ENCODE measurements at regions not wholly inside any gene's neighbourhood (a gene's known extent, or its start where the extent isn't known, plus 50 kb on each side); places are given as distances from the start of the nearest gene placed in this dataset.
"Not testable (repeated sequence)": the region's sequence is repeated elsewhere in the genome, so short reads cannot be mapped to it uniquely, and the experiment has no call there.

DNA sequence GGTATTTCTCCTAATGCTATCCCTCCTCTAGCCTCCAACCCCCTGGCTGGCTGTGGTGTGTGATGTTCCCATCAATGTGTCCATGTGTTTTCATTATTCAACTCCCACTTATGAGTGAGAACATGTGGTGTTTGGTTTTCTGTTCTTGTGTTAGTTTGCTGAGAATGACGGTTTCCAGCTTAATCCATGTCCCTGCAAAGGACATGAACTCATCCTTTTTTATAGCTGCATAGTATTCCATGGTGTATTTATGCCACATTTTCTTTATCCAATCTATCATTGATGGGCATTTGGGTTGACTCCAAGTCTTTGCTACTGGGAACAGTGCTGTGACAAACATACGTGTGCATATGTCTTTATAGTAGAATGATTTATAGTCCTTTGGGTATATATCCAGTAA is 204.4 kb upstream of the SSTR4 start:
- not testable (repeated sequence) for H2AFZ ChIP-seq (ENCODE audit: low read length, unreplicated experiment); H3K27me3 ChIP-seq (ENCODE audit: insufficient read depth, low read length); H3K79me2 ChIP-seq (ENCODE audit: control insufficient read depth, insufficient read depth, low read length, unreplicated experiment); H3K4me1 ChIP-seq (ENCODE audit: control insufficient read depth, insufficient read depth, low read length, unreplicated experiment); H3K27ac ChIP-seq (ENCODE audit: low read depth, low read length); H3K36me3 ChIP-seq (ENCODE audit: insufficient read depth, low read length); H3K4me3 ChIP-seq (ENCODE audit: low read depth, low read length)

DNA sequence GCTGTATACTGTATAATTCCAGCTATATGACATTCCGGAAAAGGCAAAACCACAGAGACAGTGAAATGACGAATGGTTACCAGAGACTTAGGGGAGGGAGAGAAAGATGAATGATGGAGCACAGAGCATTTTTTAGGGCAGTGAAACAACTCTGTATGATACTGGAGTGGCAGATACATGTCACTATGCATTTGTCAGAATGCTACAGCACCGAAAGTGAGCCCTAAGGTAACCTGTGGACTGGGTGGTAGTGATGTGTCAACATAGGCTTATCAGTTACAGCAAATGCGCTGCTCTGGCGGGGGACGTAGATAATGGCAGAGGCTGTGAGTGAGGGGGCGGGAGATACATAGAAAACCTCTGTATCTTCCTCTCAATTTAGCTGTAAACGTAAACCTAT is 201.3 kb upstream of the SSTR4 start:
- Histone ChIP-seq H3K36me3 (ENCODE audit: insufficient read depth, low read length) (no peaks in the 10 kb centered on the region), H3K27me3 (ENCODE audit: insufficient read depth, low read length) (no peaks in the 10 kb centered on the region), H3K27ac (ENCODE audit: low read depth, low read length) (no peak overlapping the region), H2AFZ (ENCODE audit: low read length, unreplicated experiment) (no peak overlapping the region), H3K4me1 (ENCODE audit: control insufficient read depth, insufficient read depth, low read length, unreplicated experiment) (no peaks in the 10 kb centered on the region), H3K79me2 (ENCODE audit: control insufficient read depth, insufficient read depth, low read length, unreplicated experiment) (no peaks in the 10 kb centered on the region), H3K4me3 (ENCODE audit: low read depth, low read length) (no peak overlapping the region)

DNA sequence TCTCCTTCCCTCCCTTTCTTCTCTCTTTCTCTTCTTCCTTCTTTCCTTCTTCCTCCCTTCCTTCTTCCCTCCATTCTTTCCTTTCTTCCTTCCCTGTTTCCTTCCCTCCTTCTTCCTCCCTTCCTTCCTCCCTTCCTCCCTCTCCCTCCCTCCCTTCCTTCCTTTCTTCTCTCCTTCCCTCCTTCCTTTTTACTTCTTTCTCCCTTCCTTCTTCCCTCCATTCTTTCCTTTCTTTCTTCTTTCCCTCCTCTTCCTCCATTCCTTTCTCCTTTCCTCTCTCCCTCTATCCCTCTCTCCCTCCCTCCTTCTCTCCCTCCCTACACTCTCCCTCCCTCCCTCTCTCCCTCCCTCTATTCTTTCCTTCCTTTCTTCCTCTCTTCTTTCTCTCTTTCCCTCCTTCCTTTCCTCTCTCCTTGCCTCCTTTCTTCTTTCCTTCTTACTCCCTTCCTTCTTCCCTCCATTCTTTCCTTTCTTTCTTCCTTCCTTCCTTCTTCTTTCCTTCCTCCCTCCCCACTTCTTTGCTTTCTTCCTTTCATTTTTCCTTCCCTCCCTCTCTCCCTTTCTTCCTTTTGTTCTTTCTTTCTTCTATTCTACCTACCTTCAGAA is 200.4 kb upstream of the SSTR4 start:
- Histone ChIP-seq H3K36me3 (ENCODE audit: insufficient read depth, low read length) (no peaks in the 10 kb centered on the region), H2AFZ (ENCODE audit: low read length, unreplicated experiment) (no peak overlapping the region), H3K27me3 (ENCODE audit: insufficient read depth, low read length) (no peaks in the 10 kb centered on the region), H3K79me2 (ENCODE audit: control insufficient read depth, insufficient read depth, low read length, unreplicated experiment) (no peaks in the 10 kb centered on the region), H3K27ac (ENCODE audit: low read depth, low read length) (no peak overlapping the region), H3K4me1 (ENCODE audit: control insufficient read depth, insufficient read depth, low read length, unreplicated experiment) (no peaks in the 10 kb centered on the region), H3K4me3 (ENCODE audit: low read depth, low read length) (no peak overlapping the region)

- Histone ChIP-seq H3K36me3 (ENCODE audit: insufficient read depth, low read length) (no peaks in the 10 kb centered on the region), H3K4me1 (ENCODE audit: control insufficient read depth, insufficient read depth, low read length, unreplicated experiment) (no peaks in the 10 kb centered on the region), H2AFZ (ENCODE audit: low read length, unreplicated experiment) (no peak overlapping the region), H3K27me3 (ENCODE audit: insufficient read depth, low read length) (no peaks in the 10 kb centered on the region), H3K4me3 (ENCODE audit: low read depth, low read length) (no peak overlapping the region), H3K27ac (ENCODE audit: low read depth, low read length) (no peak overlapping the region), H3K79me2 (ENCODE audit: control insufficient read depth, insufficient read depth, low read length, unreplicated experiment) (no peaks in the 10 kb centered on the region)
Observed at GRCh38 chr20:22836211-22836610, 198.9 kb upstream of the SSTR4 start.

DNA sequence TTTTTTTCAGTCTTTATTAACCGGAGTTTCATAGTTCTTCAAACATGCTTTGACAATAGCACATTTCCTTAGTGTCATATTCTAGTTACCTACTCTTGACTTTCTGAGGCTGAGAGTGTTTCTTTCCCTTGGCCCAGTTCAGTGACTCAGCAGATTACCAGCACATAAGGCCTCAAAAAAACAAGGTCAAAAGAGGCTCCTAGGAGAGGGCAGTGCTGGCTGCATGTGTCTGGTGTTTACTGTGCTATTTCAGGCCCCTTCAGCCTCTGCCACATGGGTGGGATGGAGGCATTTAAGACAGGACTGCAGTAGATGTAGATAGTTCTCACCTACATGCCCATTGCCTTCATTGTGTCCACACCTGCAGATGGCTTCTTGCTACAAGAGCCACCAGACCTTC is 198.2 kb upstream of the SSTR4 start:
- Histone ChIP-seq H3K27ac (ENCODE audit: low read depth, low read length) (no peak overlapping the region), H2AFZ (ENCODE audit: low read length, unreplicated experiment) (no peak overlapping the region), H3K79me2 (ENCODE audit: control insufficient read depth, insufficient read depth, low read length, unreplicated experiment) (no peaks in the 10 kb centered on the region), H3K4me1 (ENCODE audit: control insufficient read depth, insufficient read depth, low read length, unreplicated experiment) (no peaks in the 10 kb centered on the region), H3K4me3 (ENCODE audit: low read depth, low read length) (no peak overlapping the region), H3K36me3 (ENCODE audit: insufficient read depth, low read length) (no peaks in the 10 kb centered on the region), H3K27me3 (ENCODE audit: insufficient read depth, low read length) (no peaks in the 10 kb centered on the region)

- Histone ChIP-seq H3K4me3 (ENCODE audit: low read depth, low read length) (no peak overlapping the region), H3K27me3 (ENCODE audit: insufficient read depth, low read length) (no peaks in the 10 kb centered on the region), H3K79me2 (ENCODE audit: control insufficient read depth, insufficient read depth, low read length, unreplicated experiment) (no peaks in the 10 kb centered on the region), H3K27ac (ENCODE audit: low read depth, low read length) (no peak overlapping the region), H3K4me1 (ENCODE audit: control insufficient read depth, insufficient read depth, low read length, unreplicated experiment) (no peaks in the 10 kb centered on the region), H3K36me3 (ENCODE audit: insufficient read depth, low read length) (no peaks in the 10 kb centered on the region), H2AFZ (ENCODE audit: low read length, unreplicated experiment) (no peak overlapping the region)
Observed at GRCh38 chr20:22838001-22838400, 197.1 kb upstream of the SSTR4 start.

DNA sequence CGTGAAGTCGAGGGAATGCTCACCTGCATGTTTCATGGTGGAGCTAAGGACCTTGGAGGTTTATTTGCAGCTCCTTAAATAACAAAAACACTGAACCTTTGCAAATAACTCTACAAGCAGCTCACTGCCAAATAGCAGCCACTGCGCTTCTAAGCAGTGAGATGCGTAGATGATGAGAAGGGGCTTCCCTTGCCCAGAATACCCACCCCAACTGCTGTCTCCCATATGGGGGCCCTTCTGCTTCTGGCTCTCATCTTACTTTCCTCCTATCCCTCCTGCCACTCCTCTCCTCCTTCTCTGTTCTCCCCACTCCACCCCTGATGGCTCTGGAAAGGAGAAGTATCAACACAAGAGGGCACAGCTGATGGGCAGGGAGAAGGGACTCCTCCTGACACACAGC is 193.3 kb upstream of the SSTR4 start:
- no peaks in the 10 kb centered on the region for H3K4me1 ChIP-seq (ENCODE audit: control insufficient read depth, insufficient read depth, low read length, unreplicated experiment)
- H3K27ac ChIP-seq (ENCODE audit: low read depth, low read length), result no peak overlapping the region
- H3K79me2 ChIP-seq (ENCODE audit: control insufficient read depth, insufficient read depth, low read length, unreplicated experiment), result no peaks in the 10 kb centered on the region
- H3K36me3 ChIP-seq (ENCODE audit: insufficient read depth, low read length), result no peaks in the 10 kb centered on the region
- no peak overlapping the region for H2AFZ ChIP-seq (ENCODE audit: low read length, unreplicated experiment)
- H3K4me3 ChIP-seq (ENCODE audit: low read depth, low read length), result no peak overlapping the region
- H3K27me3 ChIP-seq (ENCODE audit: insufficient read depth, low read length), result no peaks in the 10 kb centered on the region

GRCh38 chr20:22842793-22843192 is 192.3 kb upstream of the SSTR4 start:
- no peaks in the 10 kb centered on the region for H3K4me1 ChIP-seq (ENCODE audit: control insufficient read depth, insufficient read depth, low read length, unreplicated experiment)
- H3K27ac ChIP-seq (ENCODE audit: low read depth, low read length), result no peak overlapping the region
- H3K27me3 ChIP-seq (ENCODE audit: insufficient read depth, low read length), result no peaks in the 10 kb centered on the region
- H3K36me3 ChIP-seq (ENCODE audit: insufficient read depth, low read length), result no peaks in the 10 kb centered on the region
- H2AFZ ChIP-seq (ENCODE audit: low read length, unreplicated experiment), result no peak overlapping the region
- no peaks in the 10 kb centered on the region for H3K79me2 ChIP-seq (ENCODE audit: control insufficient read depth, insufficient read depth, low read length, unreplicated experiment)
- H3K4me3 ChIP-seq (ENCODE audit: low read depth, low read length), result no peak overlapping the region

- no peaks in the 10 kb centered on the region for H3K4me1 ChIP-seq (ENCODE audit: control insufficient read depth, insufficient read depth, low read length, unreplicated experiment)
- H3K36me3 ChIP-seq (ENCODE audit: insufficient read depth, low read length), result no peaks in the 10 kb centered on the region
- H3K27me3 ChIP-seq (ENCODE audit: insufficient read depth, low read length), result no peaks in the 10 kb centered on the region
- no peak overlapping the region for H3K27ac ChIP-seq (ENCODE audit: low read depth, low read length)
- no peak overlapping the region for H2AFZ ChIP-seq (ENCODE audit: low read length, unreplicated experiment)
- no peak overlapping the region for H3K4me3 ChIP-seq (ENCODE audit: low read depth, low read length)
- no peaks in the 10 kb centered on the region for H3K79me2 ChIP-seq (ENCODE audit: control insufficient read depth, insufficient read depth, low read length, unreplicated experiment)
Observed at GRCh38 chr20:22844959-22845358, 190.2 kb upstream of the SSTR4 start.

DNA sequence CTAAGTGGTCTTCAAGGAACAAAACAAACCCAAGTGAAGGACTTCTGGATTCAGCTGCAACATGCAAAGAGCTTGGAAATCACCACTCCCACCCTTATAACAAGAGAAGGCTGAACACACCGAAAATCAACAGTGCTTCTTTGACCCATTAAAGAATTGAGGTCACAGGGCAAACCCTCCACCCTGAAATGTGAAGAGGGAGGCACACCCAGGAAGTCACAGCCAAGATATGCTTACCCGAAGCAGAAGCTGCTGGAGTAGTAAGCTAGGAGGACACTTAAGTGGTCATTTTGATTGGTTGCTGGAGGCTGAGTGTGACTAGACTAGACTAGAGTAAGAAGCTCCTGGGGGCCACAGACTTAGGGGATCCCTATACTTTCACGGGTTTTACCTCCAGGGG is 188.2 kb upstream of the SSTR4 start:
- Histone ChIP-seq H3K79me2 (ENCODE audit: control insufficient read depth, insufficient read depth, low read length, unreplicated experiment) (no peaks in the 10 kb centered on the region), H3K4me1 (ENCODE audit: control insufficient read depth, insufficient read depth, low read length, unreplicated experiment) (no peaks in the 10 kb centered on the region), H3K27me3 (ENCODE audit: insufficient read depth, low read length) (no peaks in the 10 kb centered on the region), H3K36me3 (ENCODE audit: insufficient read depth, low read length) (no peaks in the 10 kb centered on the region), H3K4me3 (ENCODE audit: low read depth, low read length) (no peak overlapping the region), H2AFZ (ENCODE audit: low read length, unreplicated experiment) (no peak overlapping the region), H3K27ac (ENCODE audit: low read depth, low read length) (no peak overlapping the region)

- H3K4me1 ChIP-seq (ENCODE audit: control insufficient read depth, insufficient read depth, low read length, unreplicated experiment), result no peaks in the 10 kb centered on the region
- no peak overlapping the region for H2AFZ ChIP-seq (ENCODE audit: low read length, unreplicated experiment)
- H3K36me3 ChIP-seq (ENCODE audit: insufficient read depth, low read length), result no peaks in the 10 kb centered on the region
- H3K4me3 ChIP-seq (ENCODE audit: low read depth, low read length), result no peak overlapping the region
- H3K79me2 ChIP-seq (ENCODE audit: control insufficient read depth, insufficient read depth, low read length, unreplicated experiment), result no peaks in the 10 kb centered on the region
- H3K27ac ChIP-seq (ENCODE audit: low read depth, low read length), result no peak overlapping the region
- no peaks in the 10 kb centered on the region for H3K27me3 ChIP-seq (ENCODE audit: insufficient read depth, low read length)
Observed at GRCh38 chr20:22848364-22848763, 186.7 kb upstream of the SSTR4 start.
